ENCODE measurements at regions not wholly inside any gene's neighbourhood (a gene's known extent, or its start where the extent isn't known, plus 50 kb on each side); places are given as distances from the start of the nearest gene placed in this dataset.

DNA sequence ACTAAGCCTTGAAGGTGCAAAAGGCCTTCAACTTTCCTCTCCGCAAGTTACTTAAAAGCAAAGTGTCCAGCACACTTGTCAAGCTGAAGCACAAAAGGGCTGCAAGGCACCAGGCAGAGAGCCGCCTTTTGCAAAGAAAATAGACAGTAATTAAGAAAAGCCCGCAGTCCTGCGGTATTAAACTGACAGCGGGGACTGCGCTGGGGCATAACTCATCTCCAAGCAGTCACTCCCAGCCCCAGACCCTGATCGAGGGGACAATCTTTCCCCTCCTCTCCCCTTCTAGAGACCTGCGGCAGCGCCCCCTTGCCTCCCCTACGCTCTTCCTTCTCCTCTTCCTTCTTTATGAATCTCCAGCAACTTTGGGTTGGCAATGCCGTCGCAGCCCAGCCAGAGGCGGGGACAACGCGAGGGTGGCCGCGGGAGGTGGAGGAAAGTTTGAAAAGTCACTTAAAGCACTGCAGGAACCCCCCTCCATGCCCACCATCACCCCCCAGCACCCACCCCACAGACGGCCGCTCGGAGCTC lies 200.9 kb upstream of the CAND1 start:
- no peaks in the 10 kb centered on the region for H3K36me3 ChIP-seq (ENCODE audit: control insufficient read depth in 2 of 3, insufficient read depth in 3 of 3, low read length in 3 of 3)
- no peak overlapping the region for H3K27ac ChIP-seq (ENCODE audit: low read depth in 2 of 2, low read length in 2 of 2)
- H3K4me1 ChIP-seq (ENCODE audit: control insufficient read depth in 2 of 3, insufficient read depth in 2 of 3, low read depth in 1 of 3, low read length in 3 of 3) = no peaks in the 10 kb centered on the region
- intact Hi-C loops (cut with DNase I) = no loop called here
- H3K9ac ChIP-seq (ENCODE audit: low read length in 3 of 3) = peak overlapping the region in 2 of 3 donors; percentile 19 to 38
- H3K9me3 ChIP-seq (ENCODE audit: control insufficient read depth in 2 of 3, insufficient read depth in 1 of 3, low read length in 3 of 3) = no peaks in the 10 kb centered on the region
- TF ChIP-seq, protein P1, sequence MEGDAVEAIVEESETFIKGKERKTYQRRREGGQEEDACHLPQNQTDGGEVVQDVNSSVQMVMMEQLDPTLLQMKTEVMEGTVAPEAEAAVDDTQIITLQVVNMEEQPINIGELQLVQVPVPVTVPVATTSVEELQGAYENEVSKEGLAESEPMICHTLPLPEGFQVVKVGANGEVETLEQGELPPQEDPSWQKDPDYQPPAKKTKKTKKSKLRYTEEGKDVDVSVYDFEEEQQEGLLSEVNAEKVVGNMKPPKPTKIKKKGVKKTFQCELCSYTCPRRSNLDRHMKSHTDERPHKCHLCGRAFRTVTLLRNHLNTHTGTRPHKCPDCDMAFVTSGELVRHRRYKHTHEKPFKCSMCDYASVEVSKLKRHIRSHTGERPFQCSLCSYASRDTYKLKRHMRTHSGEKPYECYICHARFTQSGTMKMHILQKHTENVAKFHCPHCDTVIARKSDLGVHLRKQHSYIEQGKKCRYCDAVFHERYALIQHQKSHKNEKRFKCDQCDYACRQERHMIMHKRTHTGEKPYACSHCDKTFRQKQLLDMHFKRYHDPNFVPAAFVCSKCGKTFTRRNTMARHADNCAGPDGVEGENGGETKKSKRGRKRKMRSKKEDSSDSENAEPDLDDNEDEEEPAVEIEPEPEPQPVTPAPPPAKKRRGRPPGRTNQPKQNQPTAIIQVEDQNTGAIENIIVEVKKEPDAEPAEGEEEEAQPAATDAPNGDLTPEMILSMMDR (IDR thresholded peaks at IDR 0.05; ENCODE audit: borderline replicate concordance, extremely low read depth, insufficient read depth) = no peak
- DNase-seq (peak in 4 of 5 donors; percentile 41 to 65 (median 59)), FAIRE-seq (no peak)
- peak overlapping the region; percentile 42 to 64 (median 56) for H3K4me3 ChIP-seq (ENCODE audit: low read length in 3 of 3)
- no peaks in the 10 kb centered on the region for H3K27me3 ChIP-seq (ENCODE audit: control insufficient read depth, insufficient read depth, low read length)

DNA sequence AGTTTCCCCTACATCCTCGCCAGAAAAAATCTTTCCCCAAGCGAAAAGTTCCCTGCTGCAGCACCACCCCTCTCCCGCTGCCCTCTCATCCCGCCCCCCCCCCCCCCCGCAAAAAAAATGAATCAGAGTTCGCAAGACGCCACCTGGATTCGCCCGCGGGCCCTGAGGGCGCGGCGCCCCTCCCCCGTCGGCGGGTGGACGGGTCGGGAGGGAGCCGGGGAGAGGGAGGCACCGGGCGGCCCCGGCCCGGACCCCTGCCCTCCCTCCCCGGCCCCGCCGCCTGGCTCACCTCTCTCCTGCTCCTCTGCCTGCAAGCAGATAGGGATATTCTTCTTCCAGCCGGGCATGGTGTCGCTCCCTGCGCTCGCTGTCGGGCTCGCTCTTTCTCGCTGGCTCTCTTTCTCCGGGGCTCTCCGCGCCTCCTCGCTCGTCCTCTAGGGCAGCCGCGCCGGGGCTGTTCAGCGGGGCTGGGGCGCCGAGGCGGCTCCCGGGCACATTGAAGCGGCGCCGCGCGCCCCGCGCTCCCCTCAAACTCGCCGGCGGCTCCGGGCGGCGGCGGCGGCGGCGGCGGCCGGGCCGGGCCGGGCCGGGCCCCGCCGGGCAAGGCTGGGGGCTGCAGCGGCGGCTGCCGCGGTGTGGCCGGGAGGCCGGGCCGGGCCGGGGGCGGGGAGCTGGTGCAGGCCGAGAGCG lies 200.3 kb upstream of the CAND1 start:
- Histone ChIP-seq H3K36me3 (ENCODE audit: control insufficient read depth in 2 of 3, insufficient read depth in 3 of 3, low read length in 3 of 3) (no peaks in the 10 kb centered on the region), H3K9ac (ENCODE audit: low read length in 3 of 3) (no peak overlapping the region), H3K4me3 (ENCODE audit: low read length in 3 of 3) (peak overlapping the region; percentile 9 to 71 (median 51)), H3K4me1 (ENCODE audit: control insufficient read depth in 2 of 3, insufficient read depth in 2 of 3, low read depth in 1 of 3, low read length in 3 of 3) (no peaks in the 10 kb centered on the region), H3K27me3 (ENCODE audit: control insufficient read depth, insufficient read depth, low read length) (no peaks in the 10 kb centered on the region), H3K9me3 (ENCODE audit: control insufficient read depth in 2 of 3, insufficient read depth in 1 of 3, low read length in 3 of 3) (no peaks in the 10 kb centered on the region), H3K27ac (ENCODE audit: low read depth in 2 of 2, low read length in 2 of 2) (peak overlapping the region; percentile 34 to 51)
- TF ChIP-seq, protein P1 (IDR thresholded peaks at IDR 0.05; ENCODE audit: borderline replicate concordance, extremely low read depth, insufficient read depth) = no peak
- peak; percentile 74 to 82 (median 79) for DNase-seq
- intact Hi-C loops (cut with DNase I) = no loop called here
- no peak for FAIRE-seq

DNA sequence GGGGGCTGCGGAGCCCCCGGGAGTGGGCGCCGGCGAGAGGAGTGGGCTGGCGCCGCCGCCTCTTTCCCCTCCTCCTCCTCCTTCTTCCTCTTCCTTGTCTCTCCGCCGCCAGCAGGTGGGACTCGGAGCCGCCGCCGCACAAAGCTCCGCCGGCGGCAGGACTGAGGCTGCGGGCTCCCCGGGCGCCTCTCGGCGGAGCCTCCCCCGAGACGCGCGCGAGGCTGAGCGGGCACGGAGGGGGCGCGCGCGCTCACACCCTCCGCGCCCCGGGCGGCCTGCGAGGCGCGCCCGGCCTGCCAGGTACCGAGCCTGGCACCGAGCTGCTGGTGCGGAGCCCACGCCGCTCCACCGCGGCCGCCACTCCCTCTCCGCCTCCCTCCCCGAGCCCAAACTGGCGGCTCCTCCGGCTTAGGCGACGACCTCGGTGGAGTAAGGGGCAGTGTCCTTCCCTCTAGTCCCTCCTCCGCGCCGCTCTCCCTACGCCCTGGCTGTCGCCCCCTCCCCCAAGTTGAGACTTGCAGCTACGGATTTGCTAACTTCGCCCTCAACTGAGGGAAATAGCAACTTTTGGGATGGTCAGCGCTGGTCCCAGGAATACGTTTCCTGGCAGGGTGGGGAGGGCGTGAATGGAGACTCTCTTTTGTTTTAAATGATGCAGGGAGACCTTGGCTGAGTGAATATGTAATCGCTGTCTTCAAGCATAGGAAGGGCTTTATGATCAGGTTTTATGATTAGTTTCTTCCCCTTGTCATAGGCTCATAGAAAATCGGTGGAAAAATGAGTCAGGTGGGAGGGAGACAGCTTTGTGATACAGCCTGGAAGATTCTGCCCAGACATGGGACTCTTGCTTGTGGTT lies 199.5 kb upstream of the CAND1 start:
- FAIRE-seq = no peak
- intact Hi-C loops (cut with DNase I) = no loop called here
- TF ChIP-seq, protein P1 (IDR thresholded peaks at IDR 0.05; ENCODE audit: borderline replicate concordance, extremely low read depth, insufficient read depth) = peak; percentile 1
- no peaks in the 10 kb centered on the region for H3K4me1 ChIP-seq (ENCODE audit: control insufficient read depth in 2 of 3, insufficient read depth in 2 of 3, low read depth in 1 of 3, low read length in 3 of 3)
- peak overlapping the region; percentile 2 to 71 (median 21) for H3K4me3 ChIP-seq (ENCODE audit: low read length in 3 of 3)
- peak; percentile 77 to 87 (median 80) for DNase-seq
- no peaks in the 10 kb centered on the region for H3K36me3 ChIP-seq (ENCODE audit: control insufficient read depth in 2 of 3, insufficient read depth in 3 of 3, low read length in 3 of 3)
- H3K9ac ChIP-seq (ENCODE audit: low read length in 3 of 3) = peak overlapping the region in 2 of 3 donors; percentile 1 to 67
- H3K27ac ChIP-seq (ENCODE audit: low read depth in 2 of 2, low read length in 2 of 2) = peak overlapping the region in 1 of 2 donors; percentile 57
- H3K27me3 ChIP-seq (ENCODE audit: control insufficient read depth, insufficient read depth, low read length) = no peaks in the 10 kb centered on the region
- H3K9me3 ChIP-seq (ENCODE audit: control insufficient read depth in 2 of 3, insufficient read depth in 1 of 3, low read length in 3 of 3) = no peaks in the 10 kb centered on the region

Data from kidney (tissue), 13 donors.